ENCODE measurements at regions not wholly inside any gene's neighbourhood (a gene's known extent, or its start where the extent isn't known, plus 50 kb on each side); places are given as distances from the start of the nearest gene placed in this dataset.

DNA sequence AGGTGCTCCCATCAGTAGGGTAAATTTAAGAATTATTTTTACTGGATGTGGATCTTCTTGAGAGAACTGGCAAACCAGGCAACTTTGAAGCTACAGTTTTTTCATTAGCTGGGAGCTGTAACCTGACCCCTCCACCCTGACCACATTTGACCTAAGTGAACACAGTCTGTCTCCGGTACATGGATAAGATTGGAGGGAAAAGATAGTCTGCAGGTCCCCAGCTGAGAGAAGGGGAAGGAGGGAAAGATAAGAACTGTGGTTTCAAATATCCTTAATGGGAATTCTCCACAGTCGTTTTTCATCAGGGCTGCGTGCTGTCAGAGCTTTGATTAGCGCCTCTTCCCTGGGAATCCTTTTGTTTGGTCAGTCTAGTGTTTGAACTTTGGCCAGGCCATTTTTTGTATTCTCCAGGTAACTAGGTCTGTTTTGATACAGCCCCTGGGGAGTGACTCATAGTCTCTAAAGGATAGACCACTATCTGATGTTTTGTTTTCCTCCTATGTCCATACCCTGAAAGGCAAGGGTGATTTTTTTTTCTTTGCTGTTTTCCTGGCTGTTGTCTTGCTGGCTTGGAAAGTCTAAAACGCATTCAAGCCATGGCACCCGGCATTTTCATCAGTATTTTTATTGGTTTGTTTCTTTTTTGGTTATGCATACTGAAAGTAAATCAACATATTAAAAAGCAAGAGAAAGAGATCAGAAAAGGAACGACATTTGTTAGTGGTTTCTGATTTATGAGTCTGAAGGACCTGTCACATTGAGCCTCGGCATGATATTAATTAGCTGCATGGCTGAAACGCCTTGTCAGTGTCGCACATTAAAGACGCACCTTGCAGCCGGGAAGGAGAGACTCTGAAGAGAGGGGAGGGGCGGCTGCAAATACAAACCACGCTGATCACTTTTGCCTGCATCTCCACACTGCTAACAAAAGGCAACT lies 183.4 kb upstream of the FN1 start:
- TF ChIP-seq POLR2AphosphoS5 (IDR thresholded peaks at IDR 0.05; ENCODE audit: low read depth) (no peak), CTCF (IDR thresholded peaks at IDR 0.05; ENCODE audit: insufficient read depth, low read length) (no peak)
- TF ChIP-seq, protein P1, sequence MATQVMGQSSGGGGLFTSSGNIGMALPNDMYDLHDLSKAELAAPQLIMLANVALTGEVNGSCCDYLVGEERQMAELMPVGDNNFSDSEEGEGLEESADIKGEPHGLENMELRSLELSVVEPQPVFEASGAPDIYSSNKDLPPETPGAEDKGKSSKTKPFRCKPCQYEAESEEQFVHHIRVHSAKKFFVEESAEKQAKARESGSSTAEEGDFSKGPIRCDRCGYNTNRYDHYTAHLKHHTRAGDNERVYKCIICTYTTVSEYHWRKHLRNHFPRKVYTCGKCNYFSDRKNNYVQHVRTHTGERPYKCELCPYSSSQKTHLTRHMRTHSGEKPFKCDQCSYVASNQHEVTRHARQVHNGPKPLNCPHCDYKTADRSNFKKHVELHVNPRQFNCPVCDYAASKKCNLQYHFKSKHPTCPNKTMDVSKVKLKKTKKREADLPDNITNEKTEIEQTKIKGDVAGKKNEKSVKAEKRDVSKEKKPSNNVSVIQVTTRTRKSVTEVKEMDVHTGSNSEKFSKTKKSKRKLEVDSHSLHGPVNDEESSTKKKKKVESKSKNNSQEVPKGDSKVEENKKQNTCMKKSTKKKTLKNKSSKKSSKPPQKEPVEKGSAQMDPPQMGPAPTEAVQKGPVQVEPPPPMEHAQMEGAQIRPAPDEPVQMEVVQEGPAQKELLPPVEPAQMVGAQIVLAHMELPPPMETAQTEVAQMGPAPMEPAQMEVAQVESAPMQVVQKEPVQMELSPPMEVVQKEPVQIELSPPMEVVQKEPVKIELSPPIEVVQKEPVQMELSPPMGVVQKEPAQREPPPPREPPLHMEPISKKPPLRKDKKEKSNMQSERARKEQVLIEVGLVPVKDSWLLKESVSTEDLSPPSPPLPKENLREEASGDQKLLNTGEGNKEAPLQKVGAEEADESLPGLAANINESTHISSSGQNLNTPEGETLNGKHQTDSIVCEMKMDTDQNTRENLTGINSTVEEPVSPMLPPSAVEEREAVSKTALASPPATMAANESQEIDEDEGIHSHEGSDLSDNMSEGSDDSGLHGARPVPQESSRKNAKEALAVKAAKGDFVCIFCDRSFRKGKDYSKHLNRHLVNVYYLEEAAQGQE (IDR thresholded peaks at IDR 0.05; ENCODE audit: insufficient replicate concordance, low read depth), result no peak

Data from HL-60 (cell line).